H1 (cell line): ENCODE measurements at regions not wholly inside any gene's neighbourhood (a gene's known extent, or its start where the extent isn't known, plus 50 kb on each side); places are given as distances from the start of the nearest gene placed in this dataset.

Source experiments
- BACH1 ChIP-seq: IDR thresholded peaks from 2 replicates; pipeline ENCODE4 v1.6.1; 2012; ENCODE audit warnings: low read length, improper control_type of control experiment
- CHD2 ChIP-seq: IDR thresholded peaks from 2 replicates; pipeline ENCODE4 v1.6.1; 2012; ENCODE audit warnings: low read length, improper control_type of control experiment
- CHD7 ChIP-seq: fragments of 300-600 bp; sonication (generic); IDR thresholded peaks from 2 replicates; pipeline ENCODE4 v1.7.1; 2012; ENCODE audit warnings: low read length, moderate library complexity, mild to moderate bottlenecking, inconsistent platforms; ENCODE audit not compliant: insufficient replicate concordance
- HDAC2 ChIP-seq, 2 experiments: fragments of 300-600 bp in 1 of 2; sonication (generic) in 1 of 2; IDR thresholded peaks; 2 replicates each; pipeline ENCODE4 v1.6.1; 2011 to 2012; ENCODE audit warnings: low read depth in 2 of 2, low read length in 2 of 2, mild to moderate bottlenecking in 2 of 2, moderate library complexity in 2 of 2, borderline replicate concordance in 1 of 2, inconsistent platforms in 1 of 2
- RBBP5 ChIP-seq: IDR thresholded peaks from 2 replicates; pipeline ENCODE4 v1.7.1; 2012; ENCODE audit warnings: low read depth, mild to moderate bottlenecking, inconsistent platforms, low read length, moderate library complexity, borderline replicate concordance
- TF ChIP-seq, protein P1 (sequence below): IDR thresholded peaks from 2 replicates; pipeline ENCODE4 v1.6.1; 2012; ENCODE audit warnings: low read length, inconsistent platforms
- TF ChIP-seq, protein P2 (sequence below), 3 experiments: IDR thresholded peaks; 1 replicate in 2 of 3; 2 replicates in 1 of 3; pipeline versions ENCODE4 v1.5.1 to v1.6.1; 2011; ENCODE audit warnings: low read length in 3 of 3, mild to moderate bottlenecking in 3 of 3, inconsistent platforms in 2 of 3, low read depth in 1 of 3, moderate library complexity in 1 of 3; ENCODE audit not compliant: insufficient read depth in 1 of 3; ENCODE audit errors: control extremely low read depth in 1 of 3

DNA sequence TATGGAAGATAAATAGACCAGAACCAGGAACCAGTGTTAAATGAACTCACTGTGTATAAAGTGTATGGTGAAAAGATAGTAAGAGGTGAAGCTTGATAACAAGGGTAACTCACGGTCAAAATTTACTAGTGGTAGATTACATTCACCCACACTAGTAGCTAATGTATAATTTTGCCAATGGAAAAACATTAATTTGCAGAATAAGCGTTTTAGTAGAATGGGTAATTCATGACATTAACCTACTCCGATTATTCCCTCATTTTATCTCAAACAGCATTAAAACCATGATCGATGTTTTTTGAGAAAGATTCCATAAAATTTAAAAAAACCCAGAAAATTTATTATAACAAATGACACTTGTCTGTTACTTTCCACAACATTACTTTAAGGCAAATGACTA, 57.7 kb upstream of the PPP1R3A start (continued):
- TF ChIP-seq, protein P1, sequence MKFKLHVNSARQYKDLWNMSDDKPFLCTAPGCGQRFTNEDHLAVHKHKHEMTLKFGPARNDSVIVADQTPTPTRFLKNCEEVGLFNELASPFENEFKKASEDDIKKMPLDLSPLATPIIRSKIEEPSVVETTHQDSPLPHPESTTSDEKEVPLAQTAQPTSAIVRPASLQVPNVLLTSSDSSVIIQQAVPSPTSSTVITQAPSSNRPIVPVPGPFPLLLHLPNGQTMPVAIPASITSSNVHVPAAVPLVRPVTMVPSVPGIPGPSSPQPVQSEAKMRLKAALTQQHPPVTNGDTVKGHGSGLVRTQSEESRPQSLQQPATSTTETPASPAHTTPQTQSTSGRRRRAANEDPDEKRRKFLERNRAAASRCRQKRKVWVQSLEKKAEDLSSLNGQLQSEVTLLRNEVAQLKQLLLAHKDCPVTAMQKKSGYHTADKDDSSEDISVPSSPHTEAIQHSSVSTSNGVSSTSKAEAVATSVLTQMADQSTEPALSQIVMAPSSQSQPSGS, result no peak
- no peak for TF ChIP-seq CHD2
- no peak for TF ChIP-seq BACH1
- TF ChIP-seq RBBP5, result no peak
- no peak for TF ChIP-seq CHD7
- TF ChIP-seq HDAC2 (IDR thresholded peaks at IDR 0.05; ENCODE audit: borderline replicate concordance in 1 of 2, low read depth in 2 of 2, low read length in 2 of 2), result no peak
- TF ChIP-seq, protein P2, sequence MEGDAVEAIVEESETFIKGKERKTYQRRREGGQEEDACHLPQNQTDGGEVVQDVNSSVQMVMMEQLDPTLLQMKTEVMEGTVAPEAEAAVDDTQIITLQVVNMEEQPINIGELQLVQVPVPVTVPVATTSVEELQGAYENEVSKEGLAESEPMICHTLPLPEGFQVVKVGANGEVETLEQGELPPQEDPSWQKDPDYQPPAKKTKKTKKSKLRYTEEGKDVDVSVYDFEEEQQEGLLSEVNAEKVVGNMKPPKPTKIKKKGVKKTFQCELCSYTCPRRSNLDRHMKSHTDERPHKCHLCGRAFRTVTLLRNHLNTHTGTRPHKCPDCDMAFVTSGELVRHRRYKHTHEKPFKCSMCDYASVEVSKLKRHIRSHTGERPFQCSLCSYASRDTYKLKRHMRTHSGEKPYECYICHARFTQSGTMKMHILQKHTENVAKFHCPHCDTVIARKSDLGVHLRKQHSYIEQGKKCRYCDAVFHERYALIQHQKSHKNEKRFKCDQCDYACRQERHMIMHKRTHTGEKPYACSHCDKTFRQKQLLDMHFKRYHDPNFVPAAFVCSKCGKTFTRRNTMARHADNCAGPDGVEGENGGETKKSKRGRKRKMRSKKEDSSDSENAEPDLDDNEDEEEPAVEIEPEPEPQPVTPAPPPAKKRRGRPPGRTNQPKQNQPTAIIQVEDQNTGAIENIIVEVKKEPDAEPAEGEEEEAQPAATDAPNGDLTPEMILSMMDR (IDR thresholded peaks at IDR 0.05; ENCODE audit: control extremely low read depth in 1 of 3, insufficient read depth in 1 of 3, low read depth in 1 of 3, low read length in 3 of 3), result no peak
